Activated CD4-positive, CD25-positive, alpha-beta regulatory T cell (primary cell): ENCODE measurements at regions not wholly inside any gene's neighbourhood (a gene's known extent, or its start where the extent isn't known, plus 50 kb on each side); places are given as distances from the start of the nearest gene placed in this dataset.

Experiments used
- DNase-seq, 4 experiments: peaks; one replicate each; lab custom pipeline; 2025; lab: John Stamatoyannopoulos, UW

DNA sequence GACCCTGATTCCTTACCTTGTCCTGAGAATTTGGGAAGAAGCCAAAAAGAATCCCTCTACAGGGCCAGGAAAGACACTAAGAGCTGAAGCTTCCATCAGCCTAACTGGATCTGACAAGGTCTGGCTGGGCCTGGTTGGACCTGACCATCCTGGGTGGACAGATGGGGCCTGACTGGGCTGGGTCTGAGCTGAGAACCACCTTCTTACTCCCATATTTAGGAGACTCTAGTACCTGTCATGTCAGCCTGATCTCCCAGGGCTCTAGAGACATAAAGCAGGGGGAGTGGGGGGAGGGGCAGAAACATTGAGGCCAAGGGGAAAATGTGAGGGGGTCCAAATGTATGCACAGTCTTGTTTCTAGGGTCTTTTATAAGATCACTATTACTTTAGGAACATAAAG, 129.9 kb downstream of the BUD13 start:
- no peak for DNase-seq

DNA sequence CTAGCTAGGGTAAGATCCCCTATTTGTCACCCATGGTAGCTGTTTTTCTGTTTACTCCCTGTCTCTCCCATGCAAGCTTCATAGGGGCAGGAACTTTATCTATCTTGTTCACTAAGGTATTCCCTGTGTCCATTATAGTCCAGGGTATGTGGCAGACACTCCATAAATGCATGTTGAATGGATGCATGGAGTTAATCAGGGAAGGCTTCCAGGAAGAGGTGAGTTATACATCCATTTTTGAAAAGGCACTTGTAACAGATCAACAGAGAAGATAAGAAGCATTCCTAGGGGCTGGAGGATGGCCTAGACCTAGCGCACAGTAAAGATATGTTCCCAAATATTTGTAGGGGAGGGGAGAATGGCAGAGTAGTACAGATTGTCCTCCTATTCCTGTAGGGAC, 130.3 kb downstream of the BUD13 start:
- no peak for DNase-seq

DNA sequence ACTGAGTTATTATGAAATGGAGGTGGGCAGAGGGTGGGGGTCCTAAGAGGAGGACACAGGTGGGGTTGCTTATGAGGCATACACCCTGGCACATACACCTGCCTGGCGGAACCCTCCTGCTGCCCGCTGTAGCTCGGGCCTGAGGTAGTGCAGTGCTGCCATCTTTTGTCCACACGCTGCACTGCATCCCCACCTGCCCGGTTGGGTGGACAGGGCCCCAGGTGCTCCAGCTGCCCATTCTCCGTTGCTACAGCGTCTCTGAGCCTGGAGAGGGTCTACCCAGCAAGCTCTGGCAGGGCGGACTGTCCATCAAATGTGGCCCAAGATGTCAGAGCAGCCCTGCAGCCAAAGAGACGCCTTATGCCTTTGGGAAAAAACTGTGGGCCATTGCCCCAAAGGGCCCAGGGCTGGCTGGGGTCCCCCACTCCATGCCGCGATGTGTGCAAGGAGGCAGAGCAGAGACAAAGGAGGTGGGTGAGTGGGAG, 131.2 kb downstream of the BUD13 start:
- no peak for DNase-seq

DNA sequence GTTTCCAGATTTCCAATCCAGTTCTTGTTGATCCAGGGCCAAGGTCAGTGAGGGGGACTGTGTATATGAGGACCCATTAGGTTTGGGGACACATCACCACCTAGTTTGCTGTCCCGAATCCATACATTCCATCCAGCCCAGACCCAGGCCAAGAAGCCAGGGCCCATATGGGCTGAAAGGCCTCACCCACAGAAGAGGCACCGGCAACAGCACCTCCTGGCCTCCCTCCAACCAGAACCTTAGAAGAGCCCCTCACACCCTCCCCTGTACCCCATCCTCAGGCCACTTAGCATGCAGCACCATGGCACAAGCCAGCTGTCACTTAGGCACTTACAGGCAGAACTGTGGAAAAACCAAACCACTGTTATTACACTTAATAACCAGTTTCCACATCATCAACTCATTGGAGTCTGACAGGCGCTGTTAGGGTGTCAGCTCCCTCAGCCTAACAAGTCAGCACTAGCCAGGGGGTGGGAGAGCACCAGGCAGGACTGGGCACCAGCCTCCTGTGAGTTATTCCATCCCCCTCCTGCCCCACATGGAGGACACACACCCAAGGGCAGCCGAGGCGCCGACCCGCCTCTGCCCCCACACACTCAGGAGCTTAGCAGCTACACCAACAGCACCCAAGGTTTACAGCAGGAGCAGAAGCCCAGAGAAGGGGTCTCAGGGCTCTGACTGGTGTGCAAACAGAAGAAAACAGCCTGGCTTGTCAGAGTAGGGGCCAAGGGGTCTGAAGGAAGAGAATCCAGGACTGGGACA, 132.0 kb downstream of the BUD13 start:
- DNase-seq = no peak

DNA sequence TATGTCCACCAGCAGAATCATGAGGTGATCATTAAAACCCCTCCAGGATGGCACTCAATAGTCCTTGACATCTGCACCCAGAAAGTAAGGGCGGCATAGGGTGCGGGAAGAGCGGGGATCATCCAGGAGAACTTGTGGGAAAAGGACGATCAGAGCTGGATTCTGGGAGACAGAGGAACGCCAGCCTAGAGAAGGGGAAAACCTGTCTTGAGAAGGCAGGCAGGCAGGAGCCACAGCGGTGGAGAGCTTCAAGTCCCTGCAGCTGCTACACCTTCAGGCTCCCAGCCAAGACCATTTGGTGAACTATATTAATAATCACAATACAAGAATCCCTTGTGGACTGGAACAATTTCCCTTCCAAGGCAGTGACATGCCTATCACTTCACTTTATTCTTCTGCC, 134.3 kb downstream of the BUD13 start:
- no peak for DNase-seq

DNA sequence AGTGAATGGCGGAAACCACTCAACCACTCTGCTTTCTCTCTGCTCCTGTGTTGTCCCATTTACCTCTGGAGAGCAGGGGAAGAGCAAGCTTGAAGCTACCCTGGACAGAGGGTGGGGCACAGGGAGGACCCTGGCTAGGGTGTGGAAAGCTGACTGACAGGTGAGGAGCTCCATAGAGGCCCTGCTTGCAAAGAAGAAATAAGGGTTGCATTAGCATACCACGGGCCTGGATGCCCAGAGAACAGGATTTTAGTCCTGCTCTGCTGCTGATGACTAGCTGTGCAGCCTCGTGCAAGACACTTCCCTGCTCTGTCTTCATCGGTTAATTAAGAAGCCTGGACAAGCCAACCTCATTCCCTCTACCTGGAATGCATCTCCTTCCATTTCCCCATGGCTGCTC, 135.0 kb downstream of the BUD13 start:
- DNase-seq = no peak

DNA sequence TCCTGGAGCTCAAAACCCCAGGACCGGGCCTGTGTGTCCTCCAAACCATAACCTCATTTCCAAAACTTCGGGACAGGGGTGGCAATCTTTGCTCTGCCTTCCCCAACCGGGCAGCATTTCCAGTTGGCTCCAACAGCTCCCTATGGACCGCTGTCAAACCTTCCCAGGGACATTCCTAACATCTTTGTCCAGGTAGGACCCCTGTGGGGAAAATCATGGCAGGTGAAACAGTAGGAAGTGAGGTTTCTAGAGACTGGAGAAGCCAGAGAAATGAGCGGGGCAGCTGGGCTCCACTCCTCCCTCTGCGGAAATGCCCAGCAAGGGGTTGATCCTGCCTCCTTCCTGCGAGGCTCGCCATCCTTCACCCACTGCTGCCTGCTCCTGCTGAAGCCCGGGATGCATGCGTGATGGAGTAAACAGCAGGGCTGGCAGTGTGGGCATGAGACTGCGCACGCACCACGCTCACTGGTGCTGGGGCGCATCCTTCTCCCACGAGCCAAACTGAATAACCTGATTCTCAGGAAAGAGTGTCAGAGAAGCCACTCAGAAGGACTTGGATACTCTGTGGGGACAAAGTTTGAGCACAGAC, 136.4 kb downstream of the BUD13 start:
- DNase-seq = no peak

DNA sequence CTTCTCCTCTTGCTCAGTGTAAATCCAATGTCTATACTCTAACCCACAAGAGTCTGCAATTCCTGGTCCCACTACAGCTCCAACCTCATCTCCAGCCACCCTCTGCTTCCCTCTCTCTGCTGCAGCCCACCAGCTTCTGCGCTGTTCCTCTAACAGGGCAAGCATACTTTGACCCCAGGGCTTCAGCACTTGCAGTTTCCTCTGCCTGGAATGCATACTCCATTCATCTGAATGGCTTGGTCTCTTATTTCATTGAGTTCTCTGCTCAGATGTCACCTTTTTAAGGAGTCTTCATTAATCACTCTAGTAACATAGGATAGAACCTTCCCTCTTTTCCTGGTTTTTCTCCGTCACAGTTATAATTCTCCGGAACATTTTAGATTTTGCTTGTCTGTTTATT, 141.6 kb downstream of the BUD13 start:
- no peak for DNase-seq

DNA sequence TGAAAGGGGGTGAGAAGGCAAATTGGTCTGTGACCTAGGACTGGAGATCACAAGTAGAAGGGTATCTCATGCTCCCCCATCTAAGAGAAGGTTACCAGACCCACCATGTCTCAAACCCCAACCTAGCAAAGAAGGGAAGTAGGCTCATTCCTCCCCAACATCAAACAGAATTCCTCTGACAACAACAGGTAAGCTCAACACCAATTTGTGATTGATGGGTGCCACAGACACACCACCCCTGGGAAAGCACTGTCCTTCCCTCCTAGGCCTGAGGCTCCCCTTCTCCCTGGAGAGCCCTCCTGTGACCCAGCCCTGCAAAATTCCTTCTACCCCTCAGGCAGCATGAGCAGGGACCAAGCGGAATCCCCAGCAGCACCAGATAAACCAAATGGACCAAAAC, 154.3 kb downstream of the BUD13 start:
- DNase-seq = no peak

DNA sequence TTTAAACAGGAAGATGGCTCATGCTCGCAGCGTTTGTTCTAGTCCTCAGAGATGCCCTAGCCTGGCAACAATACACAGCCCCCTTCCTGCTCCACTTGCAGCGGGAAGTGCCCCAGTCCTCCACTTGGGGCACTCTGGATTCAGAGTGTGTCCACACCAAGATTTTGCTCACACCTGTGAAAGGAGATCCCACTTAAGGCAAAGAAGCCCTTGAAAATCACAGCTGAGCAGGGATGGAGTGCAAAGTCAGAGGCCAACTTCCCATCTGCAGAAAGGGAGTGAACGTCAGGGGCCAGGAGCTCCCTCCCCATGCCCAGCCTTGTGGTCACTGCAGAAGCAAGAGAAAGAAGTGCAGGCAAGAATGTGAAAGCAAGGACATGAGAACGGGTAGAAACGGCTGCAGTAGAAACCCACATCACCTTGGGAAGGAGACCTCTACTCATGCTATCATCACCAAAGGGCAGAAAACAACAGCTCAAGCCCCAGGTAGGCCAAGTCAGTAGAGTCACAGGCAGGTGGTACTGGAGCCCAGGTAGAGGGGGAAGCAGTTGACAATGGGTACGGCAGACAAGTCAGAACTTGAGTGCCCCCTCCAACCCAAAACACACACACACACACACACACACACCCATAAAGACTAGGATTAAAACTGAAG, 157.4 kb downstream of the BUD13 start:
- DNase-seq = no peak

DNA sequence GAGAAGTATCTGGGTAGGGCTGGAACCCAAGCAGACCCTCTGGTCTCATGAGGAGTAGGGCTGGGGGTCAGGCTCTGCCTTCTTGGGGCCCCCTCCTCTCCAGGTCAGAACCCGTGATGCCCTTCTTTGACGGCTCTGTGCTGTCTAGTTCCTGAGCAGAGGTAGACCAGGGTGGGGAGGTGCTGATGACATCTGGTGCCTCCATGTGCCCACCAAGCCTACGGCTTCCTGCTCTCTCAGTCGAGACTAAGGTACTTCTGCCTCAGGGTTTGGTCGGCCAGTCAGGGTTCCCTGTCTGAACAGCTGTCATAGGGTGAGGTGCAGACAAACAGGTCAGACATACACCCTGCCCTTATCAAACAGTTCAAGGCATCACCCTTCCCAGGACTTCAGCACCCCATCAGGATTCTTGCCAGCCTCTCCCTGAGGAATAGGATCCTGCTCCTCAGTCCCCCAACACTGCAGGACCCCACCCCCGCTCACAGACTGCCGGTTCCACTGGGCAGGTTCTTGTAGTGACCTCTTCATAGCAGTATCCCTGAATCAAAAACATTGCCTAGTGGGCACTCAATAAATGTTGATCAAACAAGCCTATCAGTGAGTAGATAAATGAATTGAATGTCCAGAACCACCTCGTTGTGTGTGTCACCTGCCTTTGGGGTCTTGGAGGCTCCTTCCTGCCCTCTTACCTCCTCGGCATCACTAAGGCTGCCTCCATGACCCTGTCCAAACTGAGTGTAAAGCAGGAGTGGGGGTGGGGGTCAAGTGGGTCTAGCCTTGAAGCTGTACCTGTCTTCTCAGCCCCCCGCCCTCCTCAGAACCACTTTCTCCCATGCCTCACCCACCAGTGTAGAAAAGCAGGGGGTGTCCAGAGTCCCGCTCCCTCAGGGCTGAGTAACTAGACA, 158.2 kb downstream of the BUD13 start:
- no peak for DNase-seq

DNA sequence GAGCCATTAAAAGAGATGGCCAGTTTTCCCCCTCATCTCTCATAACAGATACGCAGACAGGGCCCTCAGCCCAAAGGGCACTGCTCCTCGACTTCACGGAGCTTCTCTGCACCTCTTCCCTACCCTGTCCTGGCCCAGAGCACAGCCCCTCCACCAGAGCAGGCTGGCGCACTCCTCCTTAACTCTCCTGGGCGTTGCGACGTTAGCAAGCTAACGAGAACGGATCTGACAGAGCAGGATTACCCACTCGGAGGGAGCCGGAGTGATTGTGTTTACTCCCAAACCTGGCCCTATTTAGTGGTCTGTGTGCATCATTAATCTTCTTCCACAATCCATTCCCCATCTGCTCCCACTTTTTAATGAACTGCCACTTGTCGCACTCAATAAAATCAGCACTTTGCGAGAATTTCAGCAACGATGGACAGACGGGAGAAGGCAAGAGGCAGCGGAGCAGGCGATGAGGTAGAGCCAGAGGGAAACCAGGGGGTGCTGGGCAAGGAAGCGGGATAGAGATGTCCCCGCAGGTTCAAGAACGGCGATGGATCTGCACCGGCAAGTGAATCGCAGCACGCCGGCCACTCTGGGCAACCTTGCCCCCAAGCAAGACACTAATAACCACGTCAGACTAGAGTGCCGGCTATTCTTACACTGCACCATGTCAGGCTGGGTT, 159.4 kb downstream of the BUD13 start:
- no peak for DNase-seq

DNA sequence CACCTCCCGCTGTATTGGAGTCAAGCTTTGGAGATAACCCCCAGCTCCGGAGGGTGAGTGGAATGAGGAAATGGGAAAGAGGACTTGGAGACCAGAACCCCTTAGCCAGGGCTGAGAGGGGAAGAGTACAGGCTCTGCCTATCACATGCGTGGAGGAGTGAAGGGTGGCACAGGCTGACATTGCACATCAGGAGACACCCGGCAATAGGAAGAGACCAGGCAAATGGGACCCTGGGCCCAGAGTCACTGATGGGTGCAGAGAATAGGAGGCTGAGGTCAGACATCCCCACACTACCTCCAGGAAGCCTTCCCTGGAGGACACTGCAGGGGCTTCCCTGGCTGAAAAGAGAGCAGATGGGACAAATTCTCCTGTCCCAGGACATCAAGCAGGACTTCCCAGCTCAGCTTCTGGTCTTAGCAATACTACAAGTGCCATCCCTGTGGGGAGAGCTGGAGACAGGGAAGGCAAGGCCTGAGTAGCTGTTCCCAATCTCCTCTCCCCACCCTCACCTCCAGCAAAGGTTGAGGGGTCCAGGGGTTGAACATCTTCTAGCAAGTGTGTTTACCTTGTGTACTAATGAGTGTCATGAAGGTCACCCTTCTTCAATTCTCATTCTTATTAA, 160.7 kb downstream of the BUD13 start:
- no peak for DNase-seq

DNA sequence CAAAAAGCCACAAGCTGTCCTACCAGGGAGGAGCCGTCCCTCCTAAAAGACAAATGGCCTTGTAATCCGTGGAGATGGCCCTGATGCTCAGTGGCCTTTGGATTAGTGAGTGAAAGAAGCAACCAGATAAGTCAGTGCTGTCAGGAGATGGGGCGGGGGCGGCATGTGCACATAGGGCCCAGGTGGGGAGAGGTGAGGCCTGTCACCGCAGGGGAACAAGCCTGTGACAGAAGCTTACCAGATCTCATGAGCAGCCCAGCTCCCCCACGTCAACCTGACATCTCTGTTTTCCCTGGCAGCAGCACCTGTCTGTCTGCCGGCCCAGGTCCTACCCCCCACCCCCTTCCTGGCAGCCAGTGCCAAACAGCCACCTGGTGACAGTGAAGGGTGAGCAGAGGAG, 162.6 kb downstream of the BUD13 start:
- DNase-seq = no peak

DNA sequence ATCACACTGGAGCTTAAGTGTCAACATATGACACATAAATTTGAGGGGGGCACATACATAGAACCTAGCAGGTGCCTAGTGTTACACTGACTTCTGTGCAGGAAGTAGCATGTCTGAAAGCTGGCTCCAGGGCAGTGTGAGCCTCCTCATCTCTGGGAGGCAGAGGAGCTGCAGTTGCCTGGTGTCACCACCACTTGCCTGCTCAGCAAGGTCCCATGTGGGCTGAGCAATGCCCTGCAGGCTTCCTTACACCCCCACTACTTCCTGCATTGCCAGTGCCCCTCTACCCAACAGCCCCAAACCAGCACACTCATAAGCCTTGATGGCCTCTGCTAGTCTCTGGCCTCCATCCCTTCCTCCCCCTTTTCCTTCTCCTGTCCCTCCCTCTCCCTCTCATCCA, 165.8 kb downstream of the BUD13 start:
- DNase-seq = no peak

DNA sequence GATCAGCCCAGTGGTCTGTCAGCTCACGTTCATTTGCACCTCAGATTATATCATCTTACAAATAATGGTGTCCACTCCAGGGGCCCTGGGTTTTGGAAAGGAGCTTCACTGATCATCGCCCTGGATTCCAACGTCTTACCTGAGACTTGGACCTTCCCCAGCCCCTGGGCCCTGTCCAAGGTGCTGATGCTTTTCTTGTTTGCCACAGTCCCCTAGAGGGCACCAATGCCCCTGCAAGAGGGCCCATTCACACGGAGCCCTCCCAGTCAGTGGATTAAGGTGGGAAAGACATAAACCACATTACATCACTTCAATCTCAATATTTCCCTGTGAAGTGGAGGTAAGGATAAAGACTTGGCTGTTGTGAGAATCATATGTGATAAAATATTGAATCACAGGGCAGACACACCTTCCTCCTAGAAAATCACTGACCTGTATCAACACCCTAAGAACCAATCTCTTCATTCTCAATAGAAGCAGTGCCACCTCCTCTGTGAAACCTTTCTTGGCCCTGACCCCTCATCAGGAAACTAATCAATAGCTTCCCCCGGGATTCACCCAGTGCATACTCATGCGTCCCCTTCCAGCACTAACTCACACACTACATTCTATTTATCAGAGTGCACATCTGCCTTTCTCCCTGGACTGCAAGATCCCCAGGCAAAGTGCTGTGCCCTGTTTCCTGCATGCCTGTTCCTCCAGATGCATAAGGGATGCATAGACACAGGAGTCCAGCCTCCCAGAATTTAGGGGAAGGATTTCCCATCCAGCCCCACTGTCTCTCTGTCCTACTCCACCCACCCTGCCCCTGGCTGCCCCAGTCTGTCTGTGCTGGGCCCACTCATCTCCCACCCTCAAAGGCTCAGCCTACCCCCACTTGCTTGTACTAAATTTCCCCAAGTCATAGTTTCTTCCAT, 167.0 kb downstream of the BUD13 start:
- no peak for DNase-seq

DNA sequence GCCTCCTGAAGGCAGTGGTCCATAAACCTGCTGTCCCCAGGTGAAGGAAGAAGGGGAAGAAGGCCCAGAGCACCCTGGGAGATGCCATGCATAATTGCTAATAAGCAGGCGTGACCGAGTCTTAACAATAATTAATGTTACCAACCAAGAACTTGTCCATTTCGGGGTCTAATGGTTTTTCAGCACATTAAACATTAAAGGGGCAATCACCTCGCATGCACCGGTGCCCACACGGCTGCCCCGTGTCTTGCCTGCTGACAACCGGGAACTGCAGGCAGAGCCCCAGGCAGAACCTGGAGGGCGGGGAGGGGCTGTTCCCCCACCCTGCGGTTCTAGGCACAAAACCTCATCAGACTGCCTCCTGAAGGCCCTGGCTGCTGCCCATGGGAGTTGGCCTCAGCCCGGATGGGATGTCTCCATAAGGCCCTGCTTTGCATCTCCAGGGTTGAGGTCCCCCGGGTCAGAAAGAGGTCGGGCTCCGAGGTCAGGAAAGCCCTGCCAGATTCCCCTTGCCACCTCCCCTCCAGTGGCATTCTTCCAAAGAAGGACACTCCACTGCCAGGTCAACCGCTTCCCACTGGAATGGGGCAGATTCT, 169.0 kb downstream of the BUD13 start:
- no peak for DNase-seq

DNA sequence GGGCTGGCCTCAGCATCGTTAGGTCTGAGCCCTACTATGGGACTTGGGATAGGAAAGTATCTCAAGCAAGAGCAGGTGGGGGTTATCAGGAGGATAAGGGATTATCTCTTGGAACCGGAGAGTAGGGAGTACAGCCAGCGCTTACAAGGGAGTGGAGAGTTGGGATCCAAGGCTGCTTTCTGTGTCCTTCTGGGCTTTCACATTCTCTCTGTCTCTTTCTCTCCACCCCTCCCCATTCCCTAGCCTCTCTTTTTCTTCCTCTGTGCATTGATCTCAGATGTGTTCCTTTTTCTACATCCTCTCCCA, 170.2 kb downstream of the BUD13 start:
- DNase-seq = no peak

DNA sequence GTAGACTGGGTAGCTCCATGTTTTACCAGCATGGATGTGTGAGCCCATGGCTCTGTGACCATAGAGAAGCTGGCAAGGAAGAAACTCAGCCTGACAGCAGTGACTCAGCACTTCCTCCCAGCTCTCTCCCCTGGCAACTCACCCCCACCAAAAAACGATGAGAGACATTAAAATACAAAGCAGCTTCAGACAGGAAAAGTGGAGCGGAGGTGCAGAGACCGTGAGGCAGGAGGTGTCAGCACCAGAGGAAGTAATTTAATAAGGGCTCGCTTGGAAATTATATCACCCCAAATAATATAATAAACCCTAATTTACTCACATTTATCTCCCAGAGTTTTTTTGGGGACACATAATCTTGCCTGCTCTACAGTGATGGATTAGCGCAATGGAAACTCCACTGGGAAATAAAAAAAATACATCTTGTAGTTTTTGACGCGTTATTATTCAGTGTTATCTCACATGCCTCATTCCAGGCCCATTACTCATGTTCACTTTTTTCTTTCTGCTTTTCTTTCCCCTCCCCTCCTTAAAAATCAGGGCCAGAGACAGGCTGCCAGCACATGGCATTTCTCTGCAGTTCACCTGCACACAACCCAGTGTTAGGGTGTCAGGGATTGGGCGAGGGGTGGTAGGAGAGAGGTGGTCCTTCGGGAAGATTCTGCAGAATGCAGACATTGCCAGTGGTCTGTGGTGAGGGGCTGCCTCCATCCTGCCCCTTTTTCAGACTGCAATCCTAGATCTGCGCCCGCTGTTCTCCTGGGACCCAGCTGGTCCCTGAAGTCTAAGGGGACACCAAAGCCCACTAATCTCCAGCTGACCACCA, 170.8 kb downstream of the BUD13 start:
- no peak for DNase-seq
